ENCODE measurements at regions not wholly inside any gene's neighbourhood (a gene's known extent, or its start where the extent isn't known, plus 50 kb on each side); places are given as distances from the start of the nearest gene placed in this dataset.

DNA sequence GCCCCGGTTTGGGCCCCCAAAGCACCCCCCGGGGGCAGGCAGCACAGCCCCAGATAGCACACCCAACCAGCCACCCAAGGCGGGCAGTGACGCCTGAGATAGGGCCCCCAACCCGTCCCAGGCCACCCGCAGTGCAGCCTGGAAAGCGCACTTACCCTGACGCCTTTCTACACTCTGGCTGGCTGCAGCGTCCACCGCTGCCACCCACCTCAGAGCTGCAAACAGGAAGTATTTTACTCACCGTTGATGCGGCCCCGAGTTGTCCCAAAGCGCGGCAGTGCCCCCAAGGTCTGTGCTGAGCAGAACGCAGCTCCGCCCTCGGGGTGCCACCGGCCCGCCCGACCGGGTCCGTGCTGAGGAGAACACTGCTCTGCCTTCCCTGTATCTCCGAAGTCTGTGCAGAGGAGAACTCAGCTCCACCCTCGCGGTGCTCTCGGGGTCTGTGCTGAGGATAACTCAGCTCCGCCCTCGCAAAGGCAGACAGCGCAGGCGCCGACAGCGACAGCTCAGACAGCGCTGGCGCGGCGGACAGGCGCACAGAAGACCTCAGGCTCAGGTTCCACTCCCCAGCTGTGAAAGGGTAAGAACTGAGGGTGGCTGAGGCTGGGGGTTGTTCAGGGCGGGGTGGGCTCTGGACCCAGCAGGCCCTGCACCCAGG, 786.9 kb downstream of the CDY1 start:
- DNase-seq (ENCODE audit: low read depth): no peak

- no peak for DNase-seq (ENCODE audit: low read depth)
Measured at GRCh38 chrY:26409329-26409712, 787.4 kb downstream of the CDY1 start.
